Cardiac fibroblast (primary cell): ENCODE measurements at regions not wholly inside any gene's neighbourhood (a gene's known extent, or its start where the extent isn't known, plus 50 kb on each side); places are given as distances from the start of the nearest gene placed in this dataset.

Experiments used
- DNase-seq, 2 donors: peaks; one replicate each; pipeline versions ENCODE4 v3.0.0 to v3.0.0-alpha.2; 2010; ENCODE audit warnings: low read depth in 2 of 2
- H3K4me3 ChIP-seq, 2 donors: replicated peaks in 1 of 2; 1 replicate in 1 of 2; 2 replicates in 1 of 2; pipeline ENCODE4 v1.5.1; 2011; ENCODE audit warnings: low read depth in 2 of 2, low read length in 2 of 2, mild to moderate bottlenecking in 2 of 2, moderate library complexity in 1 of 2
- CTCF ChIP-seq: IDR thresholded peaks from one replicate; pipeline ENCODE4 v1.5.1; 2011; ENCODE audit warnings: low read depth, mild to moderate bottlenecking, low read length, inconsistent platforms

GRCh38 chr11:38005597-38005996, 1407.6 kb upstream of the RAG2 start:
- H3K4me3 ChIP-seq = no peak overlapping the region
- peak; percentile 81 to 93 for DNase-seq
- no peak for TF ChIP-seq CTCF

GRCh38 chr11:37999171-37999570, 1401.1 kb upstream of the RAG2 start:
- DNase-seq = no peak
- TF ChIP-seq CTCF = no peak
- no peak overlapping the region for H3K4me3 ChIP-seq

GRCh38 chr11:37995886-37996285, 1397.8 kb upstream of the RAG2 start:
- TF ChIP-seq CTCF = no peak
- no peak overlapping the region for H3K4me3 ChIP-seq
- no peak for DNase-seq

- no peak for TF ChIP-seq CTCF
- DNase-seq = peak; percentile 84 to 98
- H3K4me3 ChIP-seq = no peak overlapping the region
Observed at GRCh38 chr11:37988031-37988430, 1390.0 kb upstream of the RAG2 start.

GRCh38 chr11:37984991-37985390, 1387.0 kb upstream of the RAG2 start:
- peak; percentile 30 to 51 for DNase-seq
- no peak overlapping the region for H3K4me3 ChIP-seq
- TF ChIP-seq CTCF = no peak

- TF ChIP-seq CTCF = no peak
- DNase-seq = peak; percentile 53 to 92
- no peak overlapping the region for H3K4me3 ChIP-seq
Observed at GRCh38 chr11:37978647-37979046, 1380.6 kb upstream of the RAG2 start.

- TF ChIP-seq CTCF = no peak
- H3K4me3 ChIP-seq = no peak overlapping the region
- peak in 1 of 2 donors; percentile 61 for DNase-seq
Observed at GRCh38 chr11:37973941-37974340, 1375.9 kb upstream of the RAG2 start.
